Prostate gland (tissue), 2 donors: ENCODE measurements at regions not wholly inside any gene's neighbourhood (a gene's known extent, or its start where the extent isn't known, plus 50 kb on each side); places are given as distances from the start of the nearest gene placed in this dataset.

ENCODE experiments used
- CTCF ChIP-seq, 4 experiments: fragments of 200-600 bp in 2 of 4; fragments of 450-650 bp in 2 of 4; sonication (generic) in 2 of 4; IDR thresholded peaks; 1 replicate in 3 of 4; 2 replicates in 1 of 4; pipeline ENCODE4 v1.5.1; 2016 to 2019; ENCODE audit warnings: antibody characterized with exemption in 4 of 4, mild to moderate bottlenecking in 2 of 4, moderate library complexity in 2 of 4
- POLR2A ChIP-seq: fragments of 450-650 bp; IDR thresholded peaks from one replicate; pipeline ENCODE4 v1.6.1; 2016; ENCODE audit warnings: antibody characterized with exemption, mild to moderate bottlenecking
- POLR2AphosphoS5 ChIP-seq: sonication (generic); formaldehyde crosslinking; IDR thresholded peaks from one replicate; pipeline ENCODE4 v1.6.1; 2017; ENCODE audit warnings: antibody characterized with exemption

- TF ChIP-seq CTCF (IDR thresholded peaks at IDR 0.05): no peak
- TF ChIP-seq POLR2A: no peak
- no peak for TF ChIP-seq POLR2AphosphoS5
These were observed 242.2 kb downstream of the SMARCA2 start for GRCh38 chr9:2257248-2257929.
